Mesenchymal stem cell (in vitro differentiated cells and primary cell): ENCODE measurements at regions not wholly inside any gene's neighbourhood (a gene's known extent, or its start where the extent isn't known, plus 50 kb on each side); places are given as distances from the start of the nearest gene placed in this dataset.

ENCODE experiments used
- DNase-seq: peaks from one replicate; pipeline ENCODE4 v3.0.0-alpha.2; 2013
- H2AFZ ChIP-seq: one replicate; pipeline ENCODE4 v1.6.1; 2013; ENCODE audit warnings: low read depth, mild to moderate bottlenecking, control low read depth, inconsistent platforms, low read length, moderate library complexity
- H2AK5ac ChIP-seq: 2 replicates; pipeline ENCODE4 v1.6.1; 2013; ENCODE audit warnings: low read length, moderate library complexity, mild to moderate bottlenecking, inconsistent platforms; ENCODE audit not compliant: severe bottlenecking
- H2BK120ac ChIP-seq: one replicate; pipeline ENCODE4 v1.6.1; 2013; ENCODE audit warnings: low read depth, mild to moderate bottlenecking, inconsistent platforms, low read length, moderate library complexity
- H2BK12ac ChIP-seq, 2 experiments: one replicate each; pipeline ENCODE4 v1.6.1; 2013; ENCODE audit warnings: inconsistent platforms in 2 of 2, low read length in 2 of 2, mild to moderate bottlenecking in 2 of 2, moderate library complexity in 2 of 2, control low read depth in 1 of 2
- H2BK15ac ChIP-seq: one replicate; pipeline ENCODE4 v1.6.1; 2013; ENCODE audit warnings: mild to moderate bottlenecking, low read depth, inconsistent platforms; ENCODE audit not compliant: poor library complexity, severe bottlenecking
- H2BK5ac ChIP-seq: 2 replicates; pipeline ENCODE4 v1.6.1; 2013; ENCODE audit warnings: low read depth, mild to moderate bottlenecking, low read length, control low read depth, inconsistent platforms; ENCODE audit not compliant: poor library complexity, severe bottlenecking
- H3K14ac ChIP-seq, 2 experiments: one replicate each; pipeline ENCODE4 v1.6.1; 2013; ENCODE audit warnings: inconsistent platforms in 2 of 2, low read length in 2 of 2, control low read depth in 1 of 2, mild to moderate bottlenecking in 1 of 2, moderate library complexity in 1 of 2
- H3K18ac ChIP-seq, 2 experiments: one replicate each; pipeline ENCODE4 v1.6.1; 2013; ENCODE audit warnings: inconsistent platforms in 2 of 2, low read length in 2 of 2, control low read depth in 1 of 2, low read depth in 1 of 2, mild to moderate bottlenecking in 1 of 2
- H3K23ac ChIP-seq, 2 experiments: one replicate each; pipeline ENCODE4 v1.6.1; 2013; ENCODE audit warnings: inconsistent platforms in 2 of 2, low read length in 2 of 2, mild to moderate bottlenecking in 2 of 2, moderate library complexity in 2 of 2, control low read depth in 1 of 2
- H3K27ac ChIP-seq: 2 replicates; pipeline ENCODE4 v1.5.1; 2013; ENCODE audit warnings: mild to moderate bottlenecking, moderate library complexity, low read length, control low read depth, inconsistent platforms; ENCODE audit not compliant: poor library complexity, severe bottlenecking
- H3K27me3 ChIP-seq, 2 experiments: 2 replicates each; pipeline versions ENCODE4 v1.6.1 to v1.7.0; 2013; ENCODE audit warnings: low read length in 2 of 2, mild to moderate bottlenecking in 2 of 2, moderate library complexity in 2 of 2, control low read depth in 1 of 2, inconsistent platforms in 1 of 2; ENCODE audit not compliant: control insufficient read depth in 1 of 2, insufficient read depth in 1 of 2
- H3K36me3 ChIP-seq, 2 experiments: 2 replicates each; pipeline versions ENCODE4 v1.6.1 to v1.7.0; 2013; ENCODE audit warnings: low read length in 2 of 2, control low read depth in 1 of 2, inconsistent platforms in 1 of 2, low read depth in 1 of 2, mild to moderate bottlenecking in 1 of 2; ENCODE audit not compliant: insufficient read depth in 2 of 2, control insufficient read depth in 1 of 2
- H3K4ac ChIP-seq, 2 experiments: one replicate each; pipeline ENCODE4 v1.6.1; 2013; ENCODE audit warnings: inconsistent platforms in 2 of 2, low read length in 2 of 2, mild to moderate bottlenecking in 2 of 2, moderate library complexity in 2 of 2, control low read depth in 1 of 2, low read depth in 1 of 2
- H3K4me1 ChIP-seq: 2 replicates; pipeline ENCODE4 v1.6.1; 2013; ENCODE audit warnings: low read depth, low read length, control low read depth; ENCODE audit not compliant: control insufficient read depth, insufficient read depth
- H3K4me2 ChIP-seq: 2 replicates; pipeline ENCODE4 v1.6.1; 2013; ENCODE audit warnings: low read length, mild to moderate bottlenecking, inconsistent platforms; ENCODE audit not compliant: poor library complexity, severe bottlenecking
- H3K4me3 ChIP-seq, 2 experiments: 2 replicates each; pipeline versions ENCODE4 v1.5.1 to v1.7.0; 2013; ENCODE audit warnings: low read length in 2 of 2, mild to moderate bottlenecking in 2 of 2, control low read depth in 1 of 2, low read depth in 1 of 2; ENCODE audit not compliant: insufficient read depth in 1 of 2
- H3K79me1 ChIP-seq: replicated peaks from 2 replicates; pipeline ENCODE4 v1.6.1; 2013; ENCODE audit warnings: mild to moderate bottlenecking, control low read depth, low read length, inconsistent platforms; ENCODE audit not compliant: poor library complexity, severe bottlenecking
- H3K9ac ChIP-seq: 2 replicates; pipeline ENCODE4 v1.7.0; 2013; ENCODE audit warnings: mild to moderate bottlenecking, low read length, moderate library complexity
- H3K9me3 ChIP-seq: 2 replicates; pipeline ENCODE4 v1.7.0; 2013; ENCODE audit warnings: mild to moderate bottlenecking, low read length; ENCODE audit not compliant: control insufficient read depth
- H4K8ac ChIP-seq: one replicate; pipeline ENCODE4 v1.6.1; 2013; ENCODE audit warnings: inconsistent platforms, mild to moderate bottlenecking, low read length, moderate library complexity
- H4K91ac ChIP-seq: one replicate; pipeline ENCODE4 v1.6.1; 2013; ENCODE audit warnings: mild to moderate bottlenecking, low read length, inconsistent platforms
- WGBS: methylation state at CpG from one replicate; pipeline ENCODE4 v1.1.7; 2013; ENCODE audit warnings: mixed read lengths; 5-methylcytosine and 5-hydroxymethylcytosine counted together

DNA sequence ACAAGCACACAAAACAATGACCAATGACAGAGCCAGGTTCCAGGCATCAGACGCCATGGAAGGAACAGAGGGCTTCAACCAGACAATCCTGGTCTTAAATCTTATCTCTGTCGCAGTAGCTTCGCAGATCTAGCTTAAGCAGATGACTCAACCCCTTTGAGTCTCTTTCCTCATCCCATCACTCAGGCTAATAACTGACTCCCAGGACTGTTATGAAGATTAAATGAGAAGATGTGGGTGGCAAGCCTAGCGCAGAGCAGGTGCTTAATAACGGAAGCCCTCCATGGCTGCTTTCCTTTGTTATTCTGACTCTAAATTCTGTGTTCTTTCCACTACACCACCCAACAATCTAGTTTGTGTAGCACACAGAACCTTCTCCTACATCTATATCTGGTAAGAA lies 110.9 kb downstream of the SLC24A2 start:
- H4K91ac ChIP-seq: no peak overlapping the region
- H2BK120ac ChIP-seq: no peak overlapping the region
- WGBS: 64% methylated on average over 4 of the region's 5 CpGs
- no peak for DNase-seq
- H3K4me2 ChIP-seq: no peak overlapping the region
- H3K9ac ChIP-seq: no peak overlapping the region
- no peaks in the 10 kb centered on the region for H3K27me3 ChIP-seq
- H2AK5ac ChIP-seq: no peak overlapping the region
- H3K79me1 ChIP-seq: no peaks in the 10 kb centered on the region
- H3K23ac ChIP-seq: no peak overlapping the region
- no peak overlapping the region for H3K4ac ChIP-seq
- H2BK15ac ChIP-seq: no peak overlapping the region
- H3K27ac ChIP-seq: no peak overlapping the region
- no peaks in the 10 kb centered on the region for H3K4me1 ChIP-seq
- H3K14ac ChIP-seq: no peak overlapping the region
- no peak overlapping the region for H2BK12ac ChIP-seq
- H2BK5ac ChIP-seq: no peak overlapping the region
- H3K18ac ChIP-seq: no peak overlapping the region
- peaks cover 6% of the 10 kb centered on the region for H3K9me3 ChIP-seq
- no peak overlapping the region for H2AFZ ChIP-seq
- H4K8ac ChIP-seq: no peak overlapping the region
- H3K4me3 ChIP-seq: no peak overlapping the region
- H3K36me3 ChIP-seq: no peaks in the 10 kb centered on the region

DNA sequence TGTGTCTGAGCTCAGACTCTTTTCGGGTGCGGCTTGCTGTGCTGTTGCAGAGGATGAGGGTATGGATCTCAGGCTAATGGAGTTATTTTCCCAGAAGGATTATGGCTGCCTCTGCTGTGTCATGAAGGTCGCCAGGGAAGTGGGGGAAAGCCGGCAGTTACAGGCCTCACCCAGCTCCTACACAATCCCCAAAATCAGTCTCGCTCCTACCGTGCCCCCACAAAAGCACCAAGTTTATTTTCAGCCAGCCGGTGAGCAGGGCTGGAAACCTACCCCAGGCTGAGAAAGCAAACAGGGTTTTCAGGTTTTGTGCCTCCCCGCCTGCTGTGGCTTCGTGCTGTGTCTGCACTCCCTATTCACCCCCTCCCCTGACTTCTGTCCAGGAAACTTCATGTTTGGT lies 113.3 kb downstream of the SLC24A2 start:
- H2BK12ac ChIP-seq: no peak overlapping the region
- H3K36me3 ChIP-seq: no peaks in the 10 kb centered on the region
- H3K18ac ChIP-seq: no peak overlapping the region
- H2AFZ ChIP-seq: no peak overlapping the region
- H3K79me1 ChIP-seq: no peaks in the 10 kb centered on the region
- peaks cover 6% of the 10 kb centered on the region for H3K9me3 ChIP-seq
- no peak overlapping the region for H2AK5ac ChIP-seq
- no peak overlapping the region for H3K9ac ChIP-seq
- no peak overlapping the region for H4K91ac ChIP-seq
- H2BK5ac ChIP-seq: no peak overlapping the region
- H3K27me3 ChIP-seq: no peaks in the 10 kb centered on the region
- H2BK120ac ChIP-seq: no peak overlapping the region
- 89% methylated on average over 9 of the region's 9 CpGs for WGBS
- no peak for DNase-seq
- no peaks in the 10 kb centered on the region for H3K4me1 ChIP-seq
- no peak overlapping the region for H3K4me3 ChIP-seq
- H4K8ac ChIP-seq: no peak overlapping the region
- H3K4ac ChIP-seq: no peak overlapping the region
- H3K14ac ChIP-seq: no peak overlapping the region
- H3K27ac ChIP-seq: no peak overlapping the region
- H3K23ac ChIP-seq: no peak overlapping the region
- H2BK15ac ChIP-seq: no peak overlapping the region
- no peak overlapping the region for H3K4me2 ChIP-seq

DNA sequence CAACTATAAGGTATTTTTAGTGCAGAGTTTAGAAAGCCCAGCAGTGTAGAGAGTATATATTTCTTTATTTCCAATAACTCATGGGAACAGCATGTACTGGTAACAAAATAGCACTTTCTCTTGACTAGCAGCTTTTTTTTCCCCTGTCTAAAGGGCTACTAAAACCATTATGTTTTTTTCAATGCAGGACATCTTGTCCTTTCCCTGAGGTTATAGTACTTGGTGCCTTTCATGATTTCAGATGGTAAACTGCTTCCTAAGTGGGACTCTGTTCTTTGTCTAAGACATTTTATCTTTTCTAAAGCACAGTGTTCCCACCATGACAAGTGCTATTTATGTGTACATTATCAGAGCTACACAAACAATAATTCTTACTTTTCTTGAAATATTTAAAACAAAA lies 122.3 kb downstream of the SLC24A2 start:
- no peak overlapping the region for H3K18ac ChIP-seq
- H3K4me1 ChIP-seq: no peaks in the 10 kb centered on the region
- no peak overlapping the region for H2BK12ac ChIP-seq
- no peak overlapping the region for H3K27ac ChIP-seq
- H2AK5ac ChIP-seq: no peak overlapping the region
- no peaks in the 10 kb centered on the region for H3K79me1 ChIP-seq
- no peaks in the 10 kb centered on the region for H3K36me3 ChIP-seq
- no peaks in the 10 kb centered on the region for H3K9me3 ChIP-seq
- H3K9ac ChIP-seq: no peak overlapping the region
- H2BK15ac ChIP-seq: no peak overlapping the region
- peak; percentile 6 for DNase-seq
- no peak overlapping the region for H3K23ac ChIP-seq
- H3K27me3 ChIP-seq: peaks cover 0 to 39% of the 10 kb centered on the region in 2 experiments
- no peak overlapping the region for H3K4me2 ChIP-seq
- H3K4me3 ChIP-seq: no peak overlapping the region
- H4K8ac ChIP-seq: no peak overlapping the region
- no peak overlapping the region for H4K91ac ChIP-seq
- H2BK120ac ChIP-seq: no peak overlapping the region
- no peak overlapping the region for H3K4ac ChIP-seq
- no peak overlapping the region for H2AFZ ChIP-seq
- no peak overlapping the region for H3K14ac ChIP-seq
- no peak overlapping the region for H2BK5ac ChIP-seq

DNA sequence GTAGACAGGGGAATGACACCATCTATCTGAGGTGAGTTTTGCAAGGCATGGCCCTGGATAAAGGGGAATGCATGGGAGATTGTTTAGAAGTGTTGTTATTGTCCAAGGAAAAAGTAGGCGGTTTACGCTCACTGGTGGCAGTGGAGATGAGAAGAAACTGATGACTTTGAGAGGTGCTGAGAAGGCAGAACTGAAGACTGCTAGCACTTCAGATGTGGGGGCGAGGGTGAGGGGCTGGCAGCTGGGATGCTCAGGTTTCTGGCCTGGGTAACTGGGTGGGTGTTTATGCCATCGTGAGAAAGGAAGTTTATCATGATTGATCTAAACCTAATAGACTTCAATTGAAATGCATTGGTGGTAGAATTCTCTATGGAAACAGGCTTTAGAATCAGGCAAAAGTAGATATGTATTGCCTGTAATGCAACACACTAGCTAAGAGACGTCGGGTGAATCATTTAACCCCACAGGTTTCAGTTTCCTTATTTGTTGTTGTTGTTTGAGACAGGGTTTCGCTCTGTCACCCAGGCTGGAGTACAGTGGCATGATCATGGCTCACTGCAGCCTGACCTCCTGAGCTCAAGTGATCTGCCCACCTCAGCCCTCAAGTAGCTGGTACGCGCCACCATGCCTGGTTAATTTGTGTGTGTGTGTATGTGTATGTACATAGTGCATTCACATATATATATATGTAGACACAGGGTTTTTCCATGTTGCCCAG lies 123.5 kb downstream of the SLC24A2 start:
- no peak overlapping the region for H2AK5ac ChIP-seq
- DNase-seq: no peak
- H2BK12ac ChIP-seq: no peak overlapping the region
- H2AFZ ChIP-seq: no peak overlapping the region
- H3K27me3 ChIP-seq: peaks cover 0 to 43% of the 10 kb centered on the region in 2 experiments
- no peak overlapping the region for H2BK15ac ChIP-seq
- no peak overlapping the region for H3K4me3 ChIP-seq
- no peak overlapping the region for H4K91ac ChIP-seq
- no peak overlapping the region for H4K8ac ChIP-seq
- no peak overlapping the region for H3K18ac ChIP-seq
- no peak overlapping the region for H3K9ac ChIP-seq
- H3K4ac ChIP-seq: no peak overlapping the region
- H3K36me3 ChIP-seq: no peaks in the 10 kb centered on the region
- WGBS: 90% methylated on average over 7 of the region's 9 CpGs
- no peak overlapping the region for H3K23ac ChIP-seq
- H3K4me2 ChIP-seq: no peak overlapping the region
- H2BK120ac ChIP-seq: no peak overlapping the region
- H3K4me1 ChIP-seq: no peaks in the 10 kb centered on the region
- H3K79me1 ChIP-seq: no peaks in the 10 kb centered on the region
- no peak overlapping the region for H3K27ac ChIP-seq
- no peak overlapping the region for H2BK5ac ChIP-seq
- H3K9me3 ChIP-seq: no peaks in the 10 kb centered on the region
- no peak overlapping the region for H3K14ac ChIP-seq
